ENCODE measurements at regions not wholly inside any gene's neighbourhood (a gene's known extent, or its start where the extent isn't known, plus 50 kb on each side); places are given as distances from the start of the nearest gene placed in this dataset.
"Not testable (repeated sequence)": the region's sequence is repeated elsewhere in the genome, so short reads cannot be mapped to it uniquely, and the experiment has no call there.

- WGBS, 2 donors = 96 to 99% methylated on average over 3 of the region's 3 CpGs
- TF ChIP-seq CTCF (IDR thresholded peaks at IDR 0.05) = no peak
- H3K4me3 ChIP-seq (ENCODE audit: low read depth, poor library complexity, severe bottlenecking) = no peak overlapping the region
- intact Hi-C loops (cut with DNase I; ENCODE audit: low total_unique reads) = no loop called here
- no peak for DNase-seq (ENCODE audit: low spot score in 2 of 2)
Observed at GRCh38 chr1:219716611-219717114, 103.8 kb upstream of the ZC3H11B start.

GRCh38 chr1:219713981-219714381 lies 101.1 kb upstream of the ZC3H11B start:
- H3K4me3 ChIP-seq (ENCODE audit: low read depth, poor library complexity, severe bottlenecking) = no peak overlapping the region
- intact Hi-C loops (cut with DNase I; ENCODE audit: low total_unique reads) = no loop called here
- WGBS, 2 donors = 73 to 74% methylated on average over 4 of the region's 4 CpGs
- no peak for TF ChIP-seq CTCF (IDR thresholded peaks at IDR 0.05)
- TF ChIP-seq POLR2A (IDR thresholded peaks at IDR 0.05) = no peak
- no peak for DNase-seq (ENCODE audit: low spot score in 2 of 2)

GRCh38 chr1:219712506-219712905 lies 99.6 kb upstream of the ZC3H11B start:
- H3K4me3 ChIP-seq (ENCODE audit: low read depth, poor library complexity, severe bottlenecking) = no peak overlapping the region
- WGBS, 2 donors = 74 to 79% methylated on average over 4 of the region's 4 CpGs
- no peak for DNase-seq (ENCODE audit: low spot score in 2 of 2)
- intact Hi-C loops (cut with DNase I; ENCODE audit: low total_unique reads) = no loop called here
- no peak for TF ChIP-seq POLR2A (IDR thresholded peaks at IDR 0.05)
- TF ChIP-seq CTCF (IDR thresholded peaks at IDR 0.05) = no peak

GRCh38 chr1:219710529-219711194 lies 97.8 kb upstream of the ZC3H11B start:
- intact Hi-C loops (cut with DNase I; ENCODE audit: low total_unique reads) = no loop called here
- DNase-seq (ENCODE audit: low spot score in 2 of 2) = no peak
- 88 to 89% methylated on average over 6 of the region's 6 CpGs for WGBS, 2 donors
- no peak for TF ChIP-seq CTCF (IDR thresholded peaks at IDR 0.05)
- no peak for TF ChIP-seq POLR2A (IDR thresholded peaks at IDR 0.05)
- no peak overlapping the region for H3K4me3 ChIP-seq (ENCODE audit: low read depth, poor library complexity, severe bottlenecking)

- no peak overlapping the region for H3K4me3 ChIP-seq (ENCODE audit: low read depth, poor library complexity, severe bottlenecking)
- intact Hi-C loops (cut with DNase I; ENCODE audit: low total_unique reads) = no loop called here
- TF ChIP-seq CTCF (IDR thresholded peaks at IDR 0.05) (no peak), POLR2A (IDR thresholded peaks at IDR 0.05) (no peak)
- DNase-seq (ENCODE audit: low spot score in 2 of 2) = no peak
- WGBS, 2 donors = 62 to 68% methylated on average over 6 of the region's 6 CpGs
Observed at GRCh38 chr1:219708919-219709543, 96.1 kb upstream of the ZC3H11B start.

- DNase-seq (ENCODE audit: low spot score in 2 of 2); intact Hi-C loops (cut with DNase I; ENCODE audit: low total_unique reads); H3K4me3 ChIP-seq (ENCODE audit: low read depth, poor library complexity, severe bottlenecking): not testable (repeated sequence)
- 89 to 94% methylated on average over 1 of the region's 1 CpG for WGBS, 2 donors
Observed at GRCh38 chr1:219707885-219708284, 95.0 kb upstream of the ZC3H11B start.

GRCh38 chr1:219704331-219704730 lies 91.4 kb upstream of the ZC3H11B start:
- intact Hi-C loops (cut with DNase I; ENCODE audit: low total_unique reads); DNase-seq (ENCODE audit: low spot score in 2 of 2); H3K4me3 ChIP-seq (ENCODE audit: low read depth, poor library complexity, severe bottlenecking): not testable (repeated sequence)
- 82 to 90% methylated on average over 3 of the region's 3 CpGs for WGBS, 2 donors

Data from lower leg skin (tissue), 4 donors.